GM12878 (cell line): ENCODE measurements at regions not wholly inside any gene's neighbourhood (a gene's known extent, or its start where the extent isn't known, plus 50 kb on each side); places are given as distances from the start of the nearest gene placed in this dataset.

Experiments used
- ATAC-seq: fragments of 200-7000 bp; cut with Tn5 transposase; 3 replicates; pipeline ENCODE4 v1.9.1; 2020; ENCODE audit warnings: mild to moderate bottlenecking, moderate library complexity
- BruUV-seq: library from RNA; stranded (reverse); fragments of 400-500 nt; replicated peaks from 2 replicates; lab custom pipeline; 2021; lab: Mats Ljungman, UMichigan
- CTCF ChIA-PET: fragments of 300-600 bp; sonication (Branson Sonifier 250); formaldehyde crosslinking; extraction: SDS; loops from one replicate; lab custom pipeline; 2021; ENCODE audit warnings: inconsistent platforms; lab: Yijun Ruan, JAX
- POLR2A ChIA-PET: fragments of 350-600 bp; formaldehyde crosslinking; extraction: SDS; loops from one replicate; lab custom pipeline; 2021; ENCODE audit warnings: inconsistent platforms; lab: Charles Lee
- RAD21 ChIA-PET: fragments of 300-600 bp; sonication (Branson Sonifier 250); formaldehyde crosslinking; loops from one replicate; lab custom pipeline; 2023; ENCODE audit warnings: antibody characterized with exemption; ENCODE audit not compliant: unreplicated experiment; lab: Charles Lee
- SMC1A ChIA-PET: fragments of 300-600 bp; sonication (Branson Sonifier 250); formaldehyde crosslinking; loops from one replicate; lab custom pipeline; 2023; ENCODE audit not compliant: unreplicated experiment, uncharacterized antibody; lab: Charles Lee
- DNase-seq: peaks from one replicate; pipeline ENCODE4 v3.0.0-alpha.2; 2011; ENCODE audit warnings: low read depth, low spot score
- FAIRE-seq: peaks from 3 replicates; lab custom pipeline; 2011; peaks lifted over from hg19 to GRCh38; lab: Jason Lieb, UNC
- H2AFZ ChIP-seq: 2 replicates; pipeline ENCODE4 v1.6.0; 2011; ENCODE audit warnings: low read depth, low read length, control low read depth; ENCODE audit not compliant: control insufficient read depth
- H3K27ac ChIP-seq: 2 replicates; pipeline ENCODE4 v1.5.1; 2011; ENCODE audit warnings: control low read depth; ENCODE audit not compliant: control insufficient read depth, insufficient read depth
- H3K27me3 ChIP-seq, 2 experiments: replicated peaks in 1 of 2; 2 replicates each; pipeline versions ENCODE4 v1.6.0 to v1.6.1; 2011; ENCODE audit warnings: low read length in 1 of 2; ENCODE audit not compliant: control insufficient read depth in 2 of 2, insufficient read depth in 2 of 2
- H3K36me3 ChIP-seq, 2 experiments: 2 replicates each; pipeline ENCODE4 v1.5.1; 2011; ENCODE audit warnings: low read length in 1 of 2; ENCODE audit not compliant: control insufficient read depth in 2 of 2, insufficient read depth in 2 of 2
- H3K4me1 ChIP-seq: 2 replicates; pipeline ENCODE4 v1.6.1; 2011; ENCODE audit warnings: mild to moderate bottlenecking, low read length, moderate library complexity, mixed read lengths; ENCODE audit not compliant: control insufficient read depth, insufficient read depth
- H3K4me2 ChIP-seq: 2 replicates; pipeline ENCODE4 v1.6.0; 2011; ENCODE audit warnings: control low read depth; ENCODE audit not compliant: control insufficient read depth, insufficient read depth
- H3K4me3 ChIP-seq: fragments of 200-600 bp; sonication (generic); 2 replicates; pipeline ENCODE4 v1.5.1; 2016
- H3K79me2 ChIP-seq: 2 replicates; pipeline ENCODE4 v1.6.0; 2011; ENCODE audit warnings: low read length; ENCODE audit not compliant: control insufficient read depth, insufficient read depth
- H3K9ac ChIP-seq: 2 replicates; pipeline ENCODE4 v1.8.0; 2011; ENCODE audit warnings: low read length, control low read depth, mixed read lengths; ENCODE audit not compliant: control insufficient read depth, insufficient read depth
- H3K9me3 ChIP-seq: replicated peaks from 3 replicates; pipeline ENCODE4 v1.5.1; 2011; ENCODE audit warnings: mild to moderate bottlenecking, low read length; ENCODE audit not compliant: control insufficient read depth, insufficient read depth
- H4K20me1 ChIP-seq: 2 replicates; pipeline ENCODE4 v1.6.0; 2011; ENCODE audit not compliant: control insufficient read depth, insufficient read depth
- IKZF2 ChIP-seq, 2 experiments: fragments of 450-650 bp; IDR thresholded peaks; 2 replicates each; pipeline ENCODE4 v1.6.1; 2017; ENCODE audit warnings: mild to moderate bottlenecking in 2 of 2, moderate library complexity in 2 of 2
- MTA2 ChIP-seq: fragments of 450-650 bp; IDR thresholded peaks from 2 replicates; pipeline ENCODE4 v1.6.1; 2016; ENCODE audit warnings: low read depth, mild to moderate bottlenecking, moderate library complexity
- MTA3 ChIP-seq: IDR thresholded peaks from 2 replicates; pipeline ENCODE4 v1.6.1; 2012; ENCODE audit warnings: low read length, inconsistent platforms, borderline replicate concordance
- NFIC ChIP-seq: IDR thresholded peaks from 2 replicates; pipeline ENCODE4 v1.6.1; 2012; ENCODE audit warnings: low read depth, mild to moderate bottlenecking, inconsistent platforms, low read length, moderate library complexity
- NR2F1 ChIP-seq: fragments of 450-650 bp; conservative IDR thresholded peaks from 2 replicates; pipeline ENCODE4 v1.6.1; 2017; ENCODE audit warnings: mild to moderate bottlenecking
- PML ChIP-seq: IDR thresholded peaks from 2 replicates; pipeline ENCODE4 v1.6.1; 2012; ENCODE audit warnings: low read length, inconsistent platforms
- RELA ChIP-seq: fragments of 450-650 bp; IDR thresholded peaks from 2 replicates; pipeline ENCODE4 v1.8.0; 2014; ENCODE audit warnings: borderline replicate concordance; ENCODE audit not compliant: partially characterized antibody
- SIN3A ChIP-seq: IDR thresholded peaks from 2 replicates; pipeline ENCODE4 v1.6.1; 2012; ENCODE audit warnings: low read depth, low read length, improper control_type of control experiment
- YY1 ChIP-seq: IDR thresholded peaks from 2 replicates; pipeline ENCODE4 v1.6.1; 2011; ENCODE audit warnings: low read depth, mild to moderate bottlenecking, low read length
- WGBS: methylation state at CpG from one replicate; pipeline ENCODE4 v1.1.6; 2016; ENCODE audit warnings: low lambda C conversion rate; ENCODE audit not compliant: insufficient replicate concordance, insufficient coverage; ENCODE audit errors: missing lambda C conversion rate; 5-methylcytosine and 5-hydroxymethylcytosine counted together
- in situ Hi-C: fragments of 300-500 bp; cut with MboI; formaldehyde crosslinking; loops from 9 replicates; pipeline ENCODE4 v1.14.3; 2018; ENCODE audit warnings: mixed read lengths
- intact Hi-C: fragments of 100-400 bp; cut with micrococcal nuclease; formaldehyde crosslinking; loops from one replicate; pipeline ENCODE4 v1.14.2; 2022; ENCODE audit not compliant: unreplicated experiment
- TF ChIP-seq, protein P1 (sequence below): fragments of 450-650 bp; IDR thresholded peaks from 2 replicates; pipeline ENCODE4 v1.6.1; 2017; ENCODE audit warnings: low read depth, mild to moderate bottlenecking, moderate library complexity
- TF ChIP-seq, protein P2 (sequence below): fragments of 450-650 bp; IDR thresholded peaks from 2 replicates; pipeline ENCODE4 v1.6.1; 2017; ENCODE audit warnings: mild to moderate bottlenecking, moderate library complexity
- TF ChIP-seq, protein P3 (sequence below): IDR thresholded peaks from 2 replicates; pipeline ENCODE4 v1.6.1; 2011; ENCODE audit warnings: low read depth, low read length, improper control_type of control experiment, borderline replicate concordance
- TF ChIP-seq, protein P4 (sequence below): IDR thresholded peaks from 2 replicates; pipeline ENCODE4 v1.6.1; 2012; ENCODE audit warnings: low read depth, low read length, improper control_type of control experiment
- TF ChIP-seq, protein P5 (sequence below): IDR thresholded peaks from 2 replicates; pipeline ENCODE4 v1.6.1; 2012; ENCODE audit warnings: low read length, inconsistent platforms

DNA sequence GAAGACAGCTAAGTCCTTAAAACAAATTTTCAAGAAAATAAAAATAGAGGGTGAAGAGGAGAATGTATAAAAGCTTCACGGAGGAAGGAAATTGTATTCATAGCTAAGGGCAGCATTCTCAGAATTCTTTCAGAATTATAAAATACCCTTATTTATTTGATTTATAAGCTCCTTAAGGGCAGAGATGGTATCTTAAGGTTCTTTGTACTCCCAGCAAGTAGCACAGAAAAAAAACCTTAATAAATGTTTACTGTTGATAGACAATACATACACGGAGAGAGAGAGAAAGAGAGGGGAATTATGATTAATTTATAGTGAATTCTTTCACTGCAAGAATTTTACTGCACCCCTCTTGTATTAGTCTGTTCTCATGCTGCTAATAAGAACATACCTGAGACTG is 375.6 kb upstream of the CCDC54 start:
- no peaks in the 10 kb centered on the region for H4K20me1 ChIP-seq
- H3K9ac ChIP-seq: no peak overlapping the region
- in situ Hi-C loops: no loop called here
- no peaks in the 10 kb centered on the region; the same call in 2 of the 3 replicates for H3K9me3 ChIP-seq
- DNase-seq (no peak), ATAC-seq (no peak), FAIRE-seq (no peak)
- H3K4me2 ChIP-seq: no peak overlapping the region
- POLR2A ChIA-PET: no interaction called here
- SMC1A ChIA-PET: no interaction called here
- CTCF ChIA-PET: interaction anchor here (1.0 kb wide), 1 partner anchor 10 kb away, joined by 3 read pairs; no protein-coding TSS in a partner anchor
- no peak overlapping the region for H3K27ac ChIP-seq
- H2AFZ ChIP-seq: no peak overlapping the region
- H3K4me3 ChIP-seq: no peak overlapping the region
- no TSS peak for BruUV-seq
- H3K27me3 ChIP-seq: no peaks in the 10 kb centered on the region
- intact Hi-C loops: no loop called here
- no peaks in the 10 kb centered on the region for H3K36me3 ChIP-seq
- RAD21 ChIA-PET: no interaction called here
- H3K79me2 ChIP-seq: no peaks in the 10 kb centered on the region
- WGBS: 25% methylated on average over 2 of the region's 2 CpGs
- H3K4me1 ChIP-seq: no peaks in the 10 kb centered on the region
- TF ChIP-seq, protein P1, sequence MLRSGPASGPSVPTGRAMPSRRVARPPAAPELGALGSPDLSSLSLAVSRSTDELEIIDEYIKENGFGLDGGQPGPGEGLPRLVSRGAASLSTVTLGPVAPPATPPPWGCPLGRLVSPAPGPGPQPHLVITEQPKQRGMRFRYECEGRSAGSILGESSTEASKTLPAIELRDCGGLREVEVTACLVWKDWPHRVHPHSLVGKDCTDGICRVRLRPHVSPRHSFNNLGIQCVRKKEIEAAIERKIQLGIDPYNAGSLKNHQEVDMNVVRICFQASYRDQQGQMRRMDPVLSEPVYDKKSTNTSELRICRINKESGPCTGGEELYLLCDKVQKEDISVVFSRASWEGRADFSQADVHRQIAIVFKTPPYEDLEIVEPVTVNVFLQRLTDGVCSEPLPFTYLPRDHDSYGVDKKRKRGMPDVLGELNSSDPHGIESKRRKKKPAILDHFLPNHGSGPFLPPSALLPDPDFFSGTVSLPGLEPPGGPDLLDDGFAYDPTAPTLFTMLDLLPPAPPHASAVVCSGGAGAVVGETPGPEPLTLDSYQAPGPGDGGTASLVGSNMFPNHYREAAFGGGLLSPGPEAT: no peak
- TF ChIP-seq, protein P2, sequence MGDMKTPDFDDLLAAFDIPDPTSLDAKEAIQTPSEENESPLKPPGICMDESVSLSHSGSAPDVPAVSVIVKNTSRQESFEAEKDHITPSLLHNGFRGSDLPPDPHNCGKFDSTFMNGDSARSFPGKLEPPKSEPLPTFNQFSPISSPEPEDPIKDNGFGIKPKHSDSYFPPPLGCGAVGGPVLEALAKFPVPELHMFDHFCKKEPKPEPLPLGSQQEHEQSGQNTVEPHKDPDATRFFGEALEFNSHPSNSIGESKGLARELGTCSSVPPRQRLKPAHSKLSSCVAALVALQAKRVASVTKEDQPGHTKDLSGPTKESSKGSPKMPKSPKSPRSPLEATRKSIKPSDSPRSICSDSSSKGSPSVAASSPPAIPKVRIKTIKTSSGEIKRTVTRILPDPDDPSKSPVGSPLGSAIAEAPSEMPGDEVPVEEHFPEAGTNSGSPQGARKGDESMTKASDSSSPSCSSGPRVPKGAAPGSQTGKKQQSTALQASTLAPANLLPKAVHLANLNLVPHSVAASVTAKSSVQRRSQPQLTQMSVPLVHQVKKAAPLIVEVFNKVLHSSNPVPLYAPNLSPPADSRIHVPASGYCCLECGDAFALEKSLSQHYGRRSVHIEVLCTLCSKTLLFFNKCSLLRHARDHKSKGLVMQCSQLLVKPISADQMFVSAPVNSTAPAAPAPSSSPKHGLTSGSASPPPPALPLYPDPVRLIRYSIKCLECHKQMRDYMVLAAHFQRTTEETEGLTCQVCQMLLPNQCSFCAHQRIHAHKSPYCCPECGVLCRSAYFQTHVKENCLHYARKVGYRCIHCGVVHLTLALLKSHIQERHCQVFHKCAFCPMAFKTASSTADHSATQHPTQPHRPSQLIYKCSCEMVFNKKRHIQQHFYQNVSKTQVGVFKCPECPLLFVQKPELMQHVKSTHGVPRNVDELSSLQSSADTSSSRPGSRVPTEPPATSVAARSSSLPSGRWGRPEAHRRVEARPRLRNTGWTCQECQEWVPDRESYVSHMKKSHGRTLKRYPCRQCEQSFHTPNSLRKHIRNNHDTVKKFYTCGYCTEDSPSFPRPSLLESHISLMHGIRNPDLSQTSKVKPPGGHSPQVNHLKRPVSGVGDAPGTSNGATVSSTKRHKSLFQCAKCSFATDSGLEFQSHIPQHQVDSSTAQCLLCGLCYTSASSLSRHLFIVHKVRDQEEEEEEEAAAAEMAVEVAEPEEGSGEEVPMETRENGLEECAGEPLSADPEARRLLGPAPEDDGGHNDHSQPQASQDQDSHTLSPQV: no peak
- TF ChIP-seq YY1: no peak
- TF ChIP-seq, protein P3, sequence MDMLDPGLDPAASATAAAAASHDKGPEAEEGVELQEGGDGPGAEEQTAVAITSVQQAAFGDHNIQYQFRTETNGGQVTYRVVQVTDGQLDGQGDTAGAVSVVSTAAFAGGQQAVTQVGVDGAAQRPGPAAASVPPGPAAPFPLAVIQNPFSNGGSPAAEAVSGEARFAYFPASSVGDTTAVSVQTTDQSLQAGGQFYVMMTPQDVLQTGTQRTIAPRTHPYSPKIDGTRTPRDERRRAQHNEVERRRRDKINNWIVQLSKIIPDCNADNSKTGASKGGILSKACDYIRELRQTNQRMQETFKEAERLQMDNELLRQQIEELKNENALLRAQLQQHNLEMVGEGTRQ: no peak
- no peak for TF ChIP-seq MTA3
- no peak for TF ChIP-seq RELA
- TF ChIP-seq, protein P4, sequence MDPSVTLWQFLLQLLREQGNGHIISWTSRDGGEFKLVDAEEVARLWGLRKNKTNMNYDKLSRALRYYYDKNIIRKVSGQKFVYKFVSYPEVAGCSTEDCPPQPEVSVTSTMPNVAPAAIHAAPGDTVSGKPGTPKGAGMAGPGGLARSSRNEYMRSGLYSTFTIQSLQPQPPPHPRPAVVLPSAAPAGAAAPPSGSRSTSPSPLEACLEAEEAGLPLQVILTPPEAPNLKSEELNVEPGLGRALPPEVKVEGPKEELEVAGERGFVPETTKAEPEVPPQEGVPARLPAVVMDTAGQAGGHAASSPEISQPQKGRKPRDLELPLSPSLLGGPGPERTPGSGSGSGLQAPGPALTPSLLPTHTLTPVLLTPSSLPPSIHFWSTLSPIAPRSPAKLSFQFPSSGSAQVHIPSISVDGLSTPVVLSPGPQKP: no peak
- TF ChIP-seq IKZF2 (IDR thresholded peaks at IDR 0.05): no peak
- TF ChIP-seq PML: no peak
- no peak for TF ChIP-seq NFIC
- TF ChIP-seq, protein P5, sequence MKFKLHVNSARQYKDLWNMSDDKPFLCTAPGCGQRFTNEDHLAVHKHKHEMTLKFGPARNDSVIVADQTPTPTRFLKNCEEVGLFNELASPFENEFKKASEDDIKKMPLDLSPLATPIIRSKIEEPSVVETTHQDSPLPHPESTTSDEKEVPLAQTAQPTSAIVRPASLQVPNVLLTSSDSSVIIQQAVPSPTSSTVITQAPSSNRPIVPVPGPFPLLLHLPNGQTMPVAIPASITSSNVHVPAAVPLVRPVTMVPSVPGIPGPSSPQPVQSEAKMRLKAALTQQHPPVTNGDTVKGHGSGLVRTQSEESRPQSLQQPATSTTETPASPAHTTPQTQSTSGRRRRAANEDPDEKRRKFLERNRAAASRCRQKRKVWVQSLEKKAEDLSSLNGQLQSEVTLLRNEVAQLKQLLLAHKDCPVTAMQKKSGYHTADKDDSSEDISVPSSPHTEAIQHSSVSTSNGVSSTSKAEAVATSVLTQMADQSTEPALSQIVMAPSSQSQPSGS: no peak
- TF ChIP-seq NR2F1: no peak
- no peak for TF ChIP-seq SIN3A
- TF ChIP-seq MTA2: no peak
